GM21825 (cell line): ENCODE measurements at regions not wholly inside any gene's neighbourhood (a gene's known extent, or its start where the extent isn't known, plus 50 kb on each side); places are given as distances from the start of the nearest gene placed in this dataset.
"Not testable (repeated sequence)": the region's sequence is repeated elsewhere in the genome, so short reads cannot be mapped to it uniquely, and the experiment has no call there.

ENCODE experiments used
- ATAC-seq: cut with Tn5 transposase; IDR thresholded peaks from one replicate; pipeline ENCODE4 v1.9.1; 2021; ENCODE audit warnings: mild to moderate bottlenecking, moderate library complexity; ENCODE audit not compliant: unreplicated experiment

- ATAC-seq: no peak
Measured at GRCh38 chr6:169857343-169858292, 106.2 kb downstream of the ERMARD start.

GRCh38 chr6:169856442-169857342 is 105.3 kb downstream of the ERMARD start:
- not testable (repeated sequence) for ATAC-seq

DNA sequence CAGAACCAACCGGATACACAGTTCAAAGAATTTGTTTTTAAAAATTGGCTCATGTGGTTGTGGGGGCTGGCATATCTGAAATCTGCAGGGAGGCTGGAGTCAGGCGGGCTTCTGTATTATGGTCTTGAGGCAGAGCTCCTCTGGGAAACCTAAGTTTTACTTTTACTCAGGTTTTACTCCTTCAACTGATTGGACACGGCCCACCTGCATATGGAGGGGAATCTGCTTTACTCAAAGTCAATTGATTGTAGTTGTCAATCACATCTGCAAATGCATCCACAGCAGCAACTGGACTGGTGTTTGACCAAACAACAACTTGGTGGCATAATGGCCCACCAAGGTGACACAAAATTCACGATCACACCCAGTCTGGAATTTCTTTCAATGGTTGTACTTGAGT is 103.4 kb downstream of the ERMARD start:
- no peak for ATAC-seq

- no peak for ATAC-seq
Measured at GRCh38 chr6:169854083-169854725, 102.8 kb downstream of the ERMARD start.

- ATAC-seq: no peak
Measured at GRCh38 chr6:169853196-169854082, 102.0 kb downstream of the ERMARD start.

DNA sequence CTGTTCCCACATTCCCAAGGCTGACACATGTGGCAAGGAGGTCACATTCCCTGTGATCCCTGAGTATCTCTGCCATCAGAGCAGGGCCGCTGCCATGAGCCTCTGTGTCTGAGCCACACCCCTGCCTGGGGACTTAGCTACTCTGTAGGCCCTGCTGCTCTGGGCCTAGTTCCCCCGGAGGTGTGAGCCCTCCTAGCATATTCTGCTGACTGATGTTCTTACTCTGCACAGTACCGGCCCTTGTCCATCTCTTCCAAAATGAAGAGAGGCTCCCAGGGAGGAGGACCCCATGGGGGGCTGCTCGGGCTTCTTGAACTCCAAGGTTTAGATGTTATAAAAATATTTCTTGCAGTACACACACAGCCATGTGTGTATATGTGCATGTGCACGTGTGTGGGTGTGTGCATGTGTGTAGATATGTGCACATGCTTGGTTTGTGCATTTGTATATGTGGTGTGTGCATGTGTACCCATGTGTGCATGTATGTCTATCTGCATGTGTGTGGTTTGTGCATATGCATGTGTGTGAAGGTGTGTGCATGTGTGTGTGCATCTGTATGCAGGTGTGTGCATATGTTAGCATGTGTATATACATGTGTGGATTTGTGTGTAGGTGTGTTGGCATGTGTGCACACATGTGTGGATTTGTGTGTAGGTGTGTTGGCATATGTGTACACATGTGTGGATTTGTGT is 101.2 kb downstream of the ERMARD start:
- no peak for ATAC-seq

GRCh38 chr6:169851641-169852503 is 100.5 kb downstream of the ERMARD start:
- no peak for ATAC-seq

DNA sequence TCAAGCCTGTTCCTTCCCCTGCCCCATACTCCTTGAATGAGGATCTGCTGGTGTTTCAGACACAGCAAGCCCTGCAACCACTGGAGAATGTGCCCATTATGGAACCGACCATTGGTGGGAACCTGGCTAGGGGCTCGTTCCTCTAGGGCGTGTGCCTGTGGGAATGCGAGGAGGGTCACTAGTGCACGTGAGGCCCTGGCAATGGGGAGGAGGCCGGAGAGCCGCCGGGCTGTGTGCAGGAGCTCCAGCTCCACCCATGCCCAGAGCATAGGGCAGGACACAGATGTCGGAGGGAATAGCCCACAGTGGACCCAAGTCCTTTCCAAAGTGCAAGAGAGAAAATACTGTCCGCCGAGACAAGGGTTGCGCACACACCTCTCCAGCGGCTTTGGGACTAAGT is 99.3 kb downstream of the ERMARD start:
- ATAC-seq: no peak

- ATAC-seq: no peak
Measured at GRCh38 chr6:169850154-169850553, 98.7 kb downstream of the ERMARD start.

GRCh38 chr6:169849396-169849795 is 98.0 kb downstream of the ERMARD start:
- ATAC-seq: no peak

DNA sequence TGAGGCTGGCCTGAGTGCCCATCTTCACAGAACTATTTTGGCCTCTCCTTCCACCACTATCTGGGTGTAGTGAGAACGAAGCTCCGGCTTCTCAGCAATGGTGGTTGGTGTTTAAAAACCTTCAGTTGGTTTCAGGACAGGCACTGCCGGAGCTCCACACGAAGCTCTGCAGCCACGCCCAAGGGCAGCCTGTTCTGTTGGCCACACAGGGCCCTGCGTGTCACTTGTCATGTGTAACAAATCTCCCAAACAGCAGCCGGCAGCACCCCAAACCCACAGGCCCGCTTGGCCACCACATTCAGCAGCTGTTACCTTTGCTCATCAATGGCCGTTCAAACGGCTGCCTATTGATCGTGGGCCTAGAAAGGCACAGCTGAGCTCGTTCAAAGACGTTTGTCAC is 97.5 kb downstream of the ERMARD start:
- ATAC-seq: no peak

DNA sequence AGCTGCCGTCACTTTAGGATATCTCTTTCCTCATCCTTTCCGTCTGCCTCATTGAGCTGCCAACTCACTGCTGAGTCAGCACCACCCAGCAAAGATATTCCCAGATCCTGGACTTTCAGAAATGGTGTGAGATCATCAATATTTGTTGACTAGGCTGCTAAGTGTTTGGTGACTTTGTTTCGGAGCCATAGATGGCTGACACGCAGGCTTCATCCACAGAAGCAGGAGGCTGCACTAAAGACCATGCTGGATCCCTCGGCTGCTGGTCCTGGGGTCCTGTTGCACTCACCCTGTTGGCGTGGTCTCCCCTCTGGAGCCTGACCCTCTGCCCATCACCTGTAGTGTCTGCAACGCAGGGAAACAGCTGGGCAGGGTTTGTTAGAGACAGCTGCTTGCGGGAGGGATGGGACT is 96.5 kb downstream of the ERMARD start:
- no peak for ATAC-seq

DNA sequence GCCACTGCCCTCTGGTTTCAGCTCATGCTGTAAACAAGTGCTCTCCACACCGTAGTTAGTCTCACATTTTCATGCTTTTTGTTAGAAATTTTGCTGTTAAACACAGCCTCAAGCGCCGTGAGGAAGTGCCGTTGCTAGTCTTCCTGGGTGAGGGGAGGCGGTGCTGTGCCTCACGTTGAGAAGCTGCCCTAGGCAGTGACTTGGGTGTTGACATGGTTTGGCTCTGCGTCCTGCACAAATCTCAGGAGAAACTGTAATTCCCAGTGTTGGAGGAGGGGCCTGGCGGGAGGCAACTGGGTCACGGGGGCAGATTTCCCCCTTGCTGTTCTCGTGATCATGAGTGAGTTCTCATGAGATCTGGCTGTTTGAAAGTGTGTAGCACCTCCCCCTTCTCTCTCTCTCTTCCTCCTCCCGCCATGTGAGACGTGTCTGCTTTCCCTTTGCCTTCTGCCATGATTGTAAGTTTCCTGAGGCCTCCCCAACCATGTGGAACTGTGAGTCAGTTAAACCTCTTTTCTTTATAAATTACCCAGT is 95.8 kb downstream of the ERMARD start:
- ATAC-seq: no peak

DNA sequence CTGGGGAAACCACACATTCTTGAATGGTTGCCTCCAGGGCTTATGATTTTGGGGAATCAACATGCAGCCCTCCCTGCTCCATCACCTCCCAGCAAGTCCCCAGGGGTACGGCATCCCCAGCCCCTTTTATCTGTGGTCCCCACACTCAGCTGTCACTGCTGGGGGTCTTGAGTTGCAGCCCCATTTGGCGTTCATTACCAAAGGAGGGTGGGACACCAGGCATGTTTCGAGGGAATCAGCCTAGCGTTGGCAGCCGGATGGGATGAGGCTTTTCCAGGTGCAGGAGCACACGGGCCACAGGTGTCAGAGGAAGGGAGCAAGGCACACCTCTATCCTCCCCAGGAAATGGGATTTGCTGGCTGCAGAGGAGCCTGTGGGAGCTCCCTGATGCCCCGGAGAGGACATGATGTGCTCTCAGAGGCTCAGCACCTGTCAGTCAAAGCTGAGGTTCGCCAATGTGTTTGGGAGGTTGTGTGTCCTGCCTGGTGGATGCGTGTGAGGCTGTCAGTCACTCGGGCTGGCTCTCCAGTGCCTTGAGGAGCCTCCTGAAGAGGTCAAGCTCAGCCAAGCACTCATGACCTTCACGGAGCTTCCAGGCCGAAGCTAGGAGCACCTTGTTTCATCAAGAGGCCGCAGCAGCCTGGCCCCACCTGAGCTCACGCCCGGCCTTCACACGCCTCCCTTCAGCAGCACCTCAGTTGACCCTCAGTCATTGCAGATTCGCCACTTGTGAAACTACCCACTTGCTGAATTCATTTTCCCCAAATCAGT is 95.0 kb downstream of the ERMARD start:
- no peak for ATAC-seq

DNA sequence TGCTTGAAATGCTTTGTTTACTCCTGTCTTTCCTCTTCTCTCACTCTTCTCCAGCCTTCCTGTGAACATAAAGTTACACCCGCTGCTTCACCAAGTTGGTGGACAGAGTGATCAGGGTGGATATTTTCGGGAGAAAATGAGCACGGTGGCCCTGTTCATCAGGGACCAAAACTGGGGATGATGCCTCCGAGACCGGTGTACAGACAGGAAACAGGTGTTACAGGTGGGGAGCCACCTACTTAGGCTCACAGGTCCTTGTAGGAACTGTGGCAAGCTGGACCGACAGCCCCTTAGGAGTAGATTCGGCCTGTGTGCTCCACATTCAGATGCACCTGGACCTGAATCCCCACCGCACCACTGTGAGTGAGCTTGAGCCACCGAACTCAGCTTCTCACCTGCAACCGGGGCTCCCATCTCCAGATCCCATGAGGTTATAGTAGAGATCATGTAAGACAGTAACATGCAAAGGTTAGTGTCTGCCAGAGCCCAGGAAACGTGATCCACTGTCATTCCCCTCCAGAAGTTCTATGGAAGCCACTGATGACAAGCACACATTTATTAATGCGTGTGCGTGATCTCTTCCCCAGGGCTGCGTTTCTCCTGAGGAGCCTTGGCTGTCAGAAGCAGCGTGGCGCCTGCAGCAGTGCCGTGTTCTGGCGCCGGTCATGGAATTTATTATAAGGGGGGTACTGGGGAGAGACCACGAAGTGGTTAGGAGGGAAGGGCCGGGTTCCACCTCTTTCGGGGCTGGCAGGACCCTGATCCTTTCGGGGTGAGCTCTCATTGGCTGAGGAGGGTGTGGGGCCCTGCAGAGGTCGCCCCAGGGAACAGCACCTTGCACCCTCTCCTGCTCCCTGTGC is 94.2 kb downstream of the ERMARD start:
- ATAC-seq: no peak

- no peak for ATAC-seq
Measured at GRCh38 chr6:169844946-169845345, 93.5 kb downstream of the ERMARD start.

- ATAC-seq: no peak
Measured at GRCh38 chr6:169843991-169844390, 92.6 kb downstream of the ERMARD start.
